NCI-H748 treated with DMSO at 0.1 percent for 48 hours (cell line): ENCODE measurements at regions not wholly inside any gene's neighbourhood (a gene's known extent, or its start where the extent isn't known, plus 50 kb on each side); places are given as distances from the start of the nearest gene placed in this dataset.
"Not testable (repeated sequence)": the region's sequence is repeated elsewhere in the genome, so short reads cannot be mapped to it uniquely, and the experiment has no call there.

Experiments
- DNase-seq: peaks from one replicate; lab custom pipeline; 2025; lab: John Stamatoyannopoulos, UW

- no peak for DNase-seq
These were observed 225.9 kb upstream of the PITX2 start for GRCh38 chr4:110848787-110849186.

GRCh38 chr4:110849461-110849860 lies 226.6 kb upstream of the PITX2 start:
- no peak for DNase-seq

- DNase-seq = no peak
These were observed 227.9 kb upstream of the PITX2 start for GRCh38 chr4:110850461-110851442.

GRCh38 chr4:110851989-110852388 lies 229.1 kb upstream of the PITX2 start:
- DNase-seq = no peak

GRCh38 chr4:110852793-110853192 lies 229.9 kb upstream of the PITX2 start:
- DNase-seq = no peak

GRCh38 chr4:110853242-110853641 lies 230.4 kb upstream of the PITX2 start:
- DNase-seq = no peak

GRCh38 chr4:110854021-110854678 lies 231.3 kb upstream of the PITX2 start:
- no peak for DNase-seq

GRCh38 chr4:110860125-110860524 lies 237.2 kb upstream of the PITX2 start:
- DNase-seq = no peak

GRCh38 chr4:110860901-110861300 lies 238.0 kb upstream of the PITX2 start:
- no peak for DNase-seq

GRCh38 chr4:110865611-110866259 lies 242.9 kb upstream of the PITX2 start:
- DNase-seq = no peak

- DNase-seq = no peak
These were observed 244.5 kb upstream of the PITX2 start for GRCh38 chr4:110867251-110867960.

- no peak for DNase-seq
These were observed 245.3 kb upstream of the PITX2 start for GRCh38 chr4:110867981-110868720.

GRCh38 chr4:110869114-110869513 lies 246.2 kb upstream of the PITX2 start:
- DNase-seq = no peak

GRCh38 chr4:110869862-110870572 lies 247.1 kb upstream of the PITX2 start:
- no peak for DNase-seq

GRCh38 chr4:110876214-110876613 lies 253.3 kb upstream of the PITX2 start:
- not testable (repeated sequence) for DNase-seq

- no peak for DNase-seq
These were observed 254.0 kb upstream of the PITX2 start for GRCh38 chr4:110876866-110877265.

GRCh38 chr4:110877778-110878370 lies 255.0 kb upstream of the PITX2 start:
- no peak for DNase-seq

GRCh38 chr4:110878413-110878812 lies 255.5 kb upstream of the PITX2 start:
- DNase-seq = no peak

GRCh38 chr4:110878956-110879355 lies 256.1 kb upstream of the PITX2 start:
- no peak for DNase-seq

- no peak for DNase-seq
These were observed 263.4 kb upstream of the PITX2 start for GRCh38 chr4:110886270-110886669.
